SJCRH30 (cell line): ENCODE measurements at regions not wholly inside any gene's neighbourhood (a gene's known extent, or its start where the extent isn't known, plus 50 kb on each side); places are given as distances from the start of the nearest gene placed in this dataset.

Experiments used
- DNase-seq, 2 experiments: peaks; one replicate each; pipeline ENCODE4 v3.0.0-alpha.2; 2015 to 2020
- H3K27ac ChIP-seq: fragments of 250-450 bp; sonication (Bioruptor Pico); 2 replicates; pipeline ENCODE4 v1.5.1; 2020; ENCODE audit warnings: mild to moderate bottlenecking, moderate library complexity
- H3K27me3 ChIP-seq: fragments of 250-450 bp; sonication (Bioruptor Pico); 2 replicates; pipeline ENCODE4 v1.5.1; 2020; ENCODE audit warnings: mild to moderate bottlenecking, moderate library complexity
- H3K36me3 ChIP-seq: fragments of 250-450 bp; sonication (Bioruptor Pico); 2 replicates; pipeline ENCODE4 v1.5.1; 2020; ENCODE audit warnings: mild to moderate bottlenecking, moderate library complexity
- H3K4me1 ChIP-seq: fragments of 250-450 bp; sonication (Bioruptor Pico); 2 replicates; pipeline ENCODE4 v1.5.1; 2020; ENCODE audit warnings: mild to moderate bottlenecking, moderate library complexity
- H3K4me3 ChIP-seq: fragments of 250-450 bp; sonication (Bioruptor Pico); 2 replicates; pipeline ENCODE4 v1.5.1; 2020; ENCODE audit warnings: mild to moderate bottlenecking, moderate library complexity
- H3K9me3 ChIP-seq: fragments of 250-450 bp; sonication (Bioruptor Pico); replicated peaks from 2 replicates; pipeline ENCODE4 v1.5.1; 2020; ENCODE audit warnings: mild to moderate bottlenecking, moderate library complexity

DNA sequence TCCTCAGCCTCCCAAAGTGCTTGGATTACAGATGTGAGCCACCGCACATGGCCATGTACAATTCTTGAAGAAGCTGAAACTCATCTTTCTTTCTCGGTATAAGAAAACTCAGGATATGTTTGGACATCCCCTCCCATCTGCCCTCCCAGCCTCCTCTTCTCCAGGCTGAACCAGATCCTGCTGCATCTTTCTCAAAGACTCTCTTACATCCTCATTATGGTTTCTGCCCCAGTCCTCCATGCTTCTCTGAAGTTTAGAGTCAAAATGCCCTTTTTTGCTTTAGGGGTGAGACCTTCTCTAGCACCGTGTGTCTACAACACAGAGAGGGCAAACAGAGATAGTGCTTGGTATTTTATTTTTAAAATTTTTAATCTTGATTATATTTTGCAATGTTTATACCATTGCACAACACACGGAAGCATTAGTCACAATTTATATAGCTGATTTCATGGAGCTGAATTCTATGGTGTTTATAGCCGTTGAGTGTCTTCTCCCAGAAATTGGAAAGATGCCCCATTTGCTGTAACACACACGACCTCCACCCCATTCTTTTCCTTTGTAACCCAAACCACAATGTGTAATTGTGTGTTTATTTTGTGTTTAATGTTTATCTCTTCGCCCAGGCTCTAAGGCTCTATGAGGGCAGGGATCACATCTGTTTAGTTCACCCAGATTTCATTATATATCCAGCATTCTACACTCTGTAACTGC is 206.0 kb upstream of the TNP1 start:
- H3K36me3 ChIP-seq, result no peaks in the 10 kb centered on the region
- H3K27ac ChIP-seq, result no peak overlapping the region
- peaks cover 7% of the 10 kb centered on the region; the same call in 1 of the 2 replicates for H3K4me1 ChIP-seq
- peak in 1 of 2 experiments; percentile 38 for DNase-seq
- H3K9me3 ChIP-seq, result no peaks in the 10 kb centered on the region
- H3K4me3 ChIP-seq, result no peak overlapping the region
- no peaks in the 10 kb centered on the region for H3K27me3 ChIP-seq

DNA sequence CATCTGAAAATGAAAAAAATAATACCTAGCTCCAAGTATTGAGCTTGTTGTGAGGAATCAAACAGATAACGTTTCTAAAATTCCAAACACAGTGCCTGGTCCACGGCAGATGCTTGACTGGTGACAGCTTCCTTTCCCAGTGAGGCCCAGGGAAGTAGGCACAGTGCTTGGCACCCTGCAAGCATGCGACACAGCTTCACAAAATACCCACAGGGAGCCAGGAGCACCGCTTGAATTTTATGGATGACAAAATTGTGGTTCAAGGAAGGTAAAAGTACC is 205.1 kb upstream of the TNP1 start:
- no peak overlapping the region for H3K4me3 ChIP-seq
- H3K27me3 ChIP-seq, result no peaks in the 10 kb centered on the region
- no peaks in the 10 kb centered on the region for H3K36me3 ChIP-seq
- no peaks in the 10 kb centered on the region for H3K9me3 ChIP-seq
- no peak for DNase-seq
- H3K27ac ChIP-seq, result no peak overlapping the region
- H3K4me1 ChIP-seq, result peaks cover 4% of the 10 kb centered on the region; the same call in 1 of the 2 replicates

DNA sequence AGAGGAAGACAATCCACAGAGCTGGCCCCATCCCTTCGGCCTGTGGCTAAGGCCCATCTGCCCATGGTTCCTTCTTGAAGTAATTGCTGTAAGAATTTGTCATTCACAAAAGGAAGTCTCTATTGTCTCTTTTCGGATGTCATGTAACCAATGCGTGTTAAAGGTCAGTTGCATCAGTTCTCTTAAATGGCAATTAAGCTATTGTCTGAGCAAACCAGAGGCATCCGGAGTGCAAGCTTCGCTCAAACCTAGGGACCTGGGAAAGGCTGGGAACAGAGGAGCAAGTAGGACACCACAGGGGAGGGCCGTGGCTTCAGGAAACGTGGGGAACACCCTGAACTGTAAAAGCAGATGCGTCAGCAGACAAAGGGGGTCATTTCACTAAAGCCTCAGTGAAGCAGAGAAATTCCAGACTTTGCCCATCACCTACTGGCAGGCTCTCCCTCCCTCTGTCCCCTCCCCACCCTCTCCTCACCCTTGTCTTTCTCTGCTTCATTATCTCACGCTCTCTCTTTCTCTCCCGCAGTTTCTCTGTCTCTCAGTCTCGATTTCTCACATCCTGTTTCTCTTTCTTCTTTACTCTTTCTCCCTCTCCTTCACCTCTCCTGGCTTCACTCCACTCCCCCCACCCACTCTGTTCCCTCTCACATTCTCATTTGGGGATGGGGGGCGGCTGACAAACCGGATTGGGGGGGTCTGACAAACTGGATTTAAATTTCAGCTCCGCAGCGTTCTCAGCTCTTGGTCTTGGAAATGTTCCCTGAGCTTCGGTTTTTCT is 204.6 kb upstream of the TNP1 start:
- no peak overlapping the region for H3K27ac ChIP-seq

DNA sequence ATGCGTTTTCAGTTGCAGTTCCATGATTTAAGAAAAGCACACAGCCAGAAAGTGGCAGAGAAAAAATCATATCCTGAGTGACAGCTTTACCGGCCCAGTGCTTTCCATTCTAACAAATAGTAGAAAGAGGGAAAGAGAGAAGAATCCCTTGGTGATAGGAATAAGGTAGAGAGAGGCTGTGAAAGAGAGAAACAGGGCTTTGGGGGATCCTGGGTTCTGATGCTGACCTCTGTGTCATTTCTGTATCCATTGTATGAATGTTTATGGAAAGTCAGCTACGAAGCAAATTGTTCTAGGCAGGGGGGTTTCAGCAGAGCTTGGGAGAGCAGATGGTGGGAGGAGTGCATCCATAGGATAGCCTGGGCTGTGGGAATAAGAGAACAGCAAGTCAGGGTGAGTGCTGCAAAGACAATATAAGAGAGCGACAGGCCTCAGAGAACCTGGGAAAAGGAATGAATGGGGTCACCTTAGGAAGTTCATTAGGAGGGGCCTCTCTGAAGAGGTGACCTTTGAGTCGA is 203.4 kb upstream of the TNP1 start:
- Histone ChIP-seq H3K4me1 (0 out of 2 replicates have a peak, but pooled peaks cover 2% of the 10 kb centered on the region), H3K4me3 (no peak overlapping the region), H3K27me3 (no peaks in the 10 kb centered on the region), H3K9me3 (no peaks in the 10 kb centered on the region), H3K27ac (no peak overlapping the region), H3K36me3 (no peaks in the 10 kb centered on the region)
- no peak for DNase-seq

More for the DNA sequence above, 204.6 kb upstream of the TNP1 start:
- no peaks in the 10 kb centered on the region for H3K36me3 ChIP-seq
- no peak overlapping the region for H3K4me3 ChIP-seq
- no peaks in the 10 kb centered on the region for H3K9me3 ChIP-seq
- no peaks in the 10 kb centered on the region for H3K27me3 ChIP-seq
- DNase-seq, result no peak
- H3K4me1 ChIP-seq, result 0 out of 2 replicates have a peak, but pooled peaks cover 2% of the 10 kb centered on the region

DNA sequence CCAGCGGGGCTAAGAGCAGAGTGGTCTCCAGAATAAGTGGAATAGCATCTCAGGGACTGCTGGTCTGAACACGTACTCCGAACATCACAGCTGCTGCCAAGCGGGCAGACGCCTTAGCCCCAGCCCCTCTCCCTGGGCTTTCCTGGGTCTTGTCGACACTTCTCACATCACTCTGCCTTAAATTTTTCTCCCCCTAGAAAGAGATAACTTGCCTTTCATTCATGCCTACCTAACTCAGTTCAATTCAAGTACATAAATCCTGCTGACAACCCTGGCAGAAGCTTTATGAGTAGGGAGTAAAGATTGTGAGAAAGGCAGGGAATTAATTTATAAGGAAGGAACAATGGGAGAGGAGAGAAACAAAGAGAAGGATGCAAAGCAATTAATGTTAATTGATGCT is 202.9 kb upstream of the TNP1 start:
- Histone ChIP-seq H3K4me1 (0 out of 2 replicates have a peak, but pooled peaks cover 2% of the 10 kb centered on the region), H3K36me3 (no peaks in the 10 kb centered on the region), H3K9me3 (no peaks in the 10 kb centered on the region), H3K27me3 (no peaks in the 10 kb centered on the region), H3K27ac (no peak overlapping the region), H3K4me3 (no peak overlapping the region)
- no peak for DNase-seq

DNA sequence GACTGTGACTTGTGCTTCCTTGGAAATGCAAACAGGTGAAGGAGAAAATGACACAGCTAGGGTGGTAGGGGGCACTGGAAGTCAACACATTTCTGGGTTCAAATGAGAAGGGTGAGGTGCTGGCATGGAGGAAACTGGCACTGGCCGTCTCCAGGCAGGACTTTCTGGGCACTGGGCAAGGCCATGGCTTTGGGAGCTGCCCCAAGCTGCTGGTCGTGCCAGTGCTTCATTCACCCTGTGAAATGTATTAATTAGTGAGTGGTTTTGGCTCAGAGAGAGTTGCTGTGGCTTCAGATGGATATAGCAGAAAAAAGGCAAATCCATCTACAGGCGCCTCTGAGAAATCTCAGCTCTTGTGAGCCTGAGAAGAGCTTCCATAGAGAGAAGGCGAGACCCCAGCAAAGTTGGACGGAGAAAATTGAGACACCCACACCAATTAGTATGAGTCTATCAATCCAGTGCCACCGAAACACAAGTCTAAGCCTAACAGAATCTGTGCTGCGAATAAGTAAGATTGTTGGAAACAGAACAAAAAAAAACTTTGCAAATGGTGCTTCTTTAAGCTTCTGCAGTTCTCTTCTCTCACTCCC is 202.1 kb upstream of the TNP1 start:
- Histone ChIP-seq H3K36me3 (no peaks in the 10 kb centered on the region), H3K4me3 (no peak overlapping the region), H3K27ac (no peak overlapping the region), H3K9me3 (no peaks in the 10 kb centered on the region), H3K27me3 (no peaks in the 10 kb centered on the region), H3K4me1 (0 out of 2 replicates have a peak, but pooled peaks cover 2% of the 10 kb centered on the region)
- DNase-seq, result no peak

DNA sequence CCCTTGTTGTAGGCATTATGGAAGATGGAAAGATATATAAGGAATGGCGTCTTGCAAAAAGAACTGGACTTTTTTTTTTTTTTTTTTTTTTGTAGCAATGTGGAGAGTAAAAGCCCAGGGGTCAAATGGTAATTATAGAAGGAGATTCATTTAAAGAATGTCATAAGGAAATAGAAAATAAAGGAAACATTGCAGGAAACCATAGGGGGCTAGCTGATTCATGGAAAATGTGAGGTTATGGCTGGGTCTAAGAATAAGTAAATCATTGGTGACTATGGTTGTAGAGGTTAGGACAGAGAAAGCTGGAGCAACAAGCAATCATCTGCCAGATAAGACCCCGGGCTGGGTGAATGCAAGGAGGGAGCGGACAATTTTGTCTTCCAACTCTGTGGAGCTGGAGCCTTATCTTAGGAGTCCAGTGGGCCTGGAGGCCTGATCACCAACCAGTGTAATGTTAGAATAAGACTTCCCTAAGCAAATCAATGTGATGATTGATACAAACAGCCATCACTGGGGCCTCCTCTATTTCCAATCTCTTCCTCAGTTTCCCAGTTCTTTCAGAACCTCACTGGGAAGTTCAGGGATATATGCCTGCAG is 201.2 kb upstream of the TNP1 start:
- Histone ChIP-seq H3K27me3 (no peaks in the 10 kb centered on the region), H3K27ac (no peak overlapping the region), H3K4me1 (0 out of 2 replicates have a peak, but pooled peaks cover 1% of the 10 kb centered on the region), H3K4me3 (no peak overlapping the region), H3K36me3 (no peaks in the 10 kb centered on the region), H3K9me3 (no peaks in the 10 kb centered on the region)
- DNase-seq, result no peak

DNA sequence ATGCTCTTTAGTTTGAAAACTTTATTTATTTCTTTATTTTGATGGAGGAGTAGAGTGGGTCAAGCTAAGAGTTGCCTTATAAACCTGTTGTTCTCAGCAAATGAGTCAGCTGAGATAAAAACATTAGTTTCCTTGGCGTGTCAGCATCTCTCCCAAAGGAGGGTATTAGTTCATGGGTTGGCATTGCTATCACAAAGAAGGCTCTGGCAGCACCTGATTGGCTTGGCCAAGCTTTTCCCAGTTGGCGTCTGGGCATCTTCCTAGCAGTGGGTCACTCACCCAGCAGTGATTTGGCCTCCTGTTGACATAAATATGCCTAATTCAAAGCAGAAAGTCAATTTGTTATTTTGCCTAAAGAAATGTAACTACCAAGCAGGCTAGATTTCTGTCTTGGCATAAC is 200.7 kb upstream of the TNP1 start:
- H3K27ac ChIP-seq, result no peak overlapping the region
- no peaks in the 10 kb centered on the region for H3K27me3 ChIP-seq
- DNase-seq, result no peak
- no peaks in the 10 kb centered on the region for H3K9me3 ChIP-seq
- H3K4me1 ChIP-seq, result no peaks in the 10 kb centered on the region
- no peak overlapping the region for H3K4me3 ChIP-seq
- H3K36me3 ChIP-seq, result no peaks in the 10 kb centered on the region

DNA sequence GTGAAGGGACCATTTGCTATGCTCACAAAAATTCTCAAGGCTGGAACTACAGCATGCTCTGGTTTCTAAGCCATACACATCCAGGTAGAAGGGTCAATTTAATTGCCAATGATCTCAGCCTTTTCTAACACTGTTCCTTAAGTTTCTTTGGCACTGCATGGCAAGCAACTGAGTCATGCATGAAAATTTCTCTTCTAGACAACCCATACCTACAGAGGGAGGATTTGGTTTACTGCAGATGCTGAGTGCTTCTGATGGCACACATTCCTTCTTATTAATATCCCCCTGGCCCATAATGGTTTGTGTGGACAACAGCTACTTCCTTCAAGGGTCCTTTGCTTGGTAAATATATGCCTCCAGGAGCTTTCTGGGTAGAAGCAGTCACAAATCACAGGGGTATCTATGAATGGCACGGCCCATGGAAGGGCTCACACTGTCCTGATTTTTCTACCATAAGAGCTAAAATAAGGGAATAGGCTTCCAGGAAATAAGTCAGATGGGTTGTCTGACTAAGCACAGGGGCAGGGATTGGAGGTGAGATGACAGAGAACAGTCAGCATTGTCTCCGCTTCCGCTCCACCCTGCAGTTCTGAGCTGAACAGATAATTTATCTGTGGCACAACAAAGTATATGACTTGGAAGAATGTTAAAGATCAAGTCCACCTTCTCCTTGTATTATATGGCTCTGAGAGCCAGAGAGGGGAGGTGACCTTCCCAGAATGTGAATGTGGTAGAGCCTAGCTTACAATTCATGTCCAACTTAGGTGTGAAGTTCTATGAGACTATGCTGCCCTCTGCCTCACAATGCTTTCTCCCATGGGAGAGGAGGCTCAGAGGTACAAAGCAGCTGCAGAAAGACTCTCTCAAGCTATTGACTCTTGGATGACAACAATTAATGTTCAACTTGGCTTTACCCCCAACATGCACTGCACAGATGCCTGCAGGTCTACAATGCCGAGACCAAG is 199.2 kb upstream of the TNP1 start:
- DNase-seq, result no peak
- Histone ChIP-seq H3K36me3 (no peaks in the 10 kb centered on the region), H3K4me3 (no peak overlapping the region), H3K4me1 (no peaks in the 10 kb centered on the region), H3K9me3 (no peaks in the 10 kb centered on the region), H3K27ac (no peak overlapping the region), H3K27me3 (no peaks in the 10 kb centered on the region)

DNA sequence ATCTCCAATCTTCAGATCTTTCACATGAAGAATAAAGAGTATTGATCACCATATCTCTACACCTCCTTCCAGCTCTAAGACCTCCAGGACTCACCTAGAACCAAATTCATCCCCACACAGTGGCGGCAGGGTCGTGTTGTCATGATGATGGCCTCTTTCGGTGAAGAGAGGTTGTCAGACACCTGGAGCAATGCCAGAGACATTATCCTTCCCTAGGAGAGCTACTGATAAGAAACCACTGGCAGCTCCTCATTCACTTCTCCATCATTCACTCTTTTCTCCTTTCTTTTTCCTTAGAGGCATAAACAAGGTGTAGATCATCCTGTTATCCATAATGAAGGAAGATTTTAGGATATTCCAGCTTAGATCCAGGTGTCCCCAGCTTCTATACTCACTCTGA is 197.9 kb upstream of the TNP1 start:
- Histone ChIP-seq H3K9me3 (no peaks in the 10 kb centered on the region), H3K36me3 (no peaks in the 10 kb centered on the region), H3K4me3 (no peak overlapping the region), H3K4me1 (no peaks in the 10 kb centered on the region), H3K27me3 (no peaks in the 10 kb centered on the region), H3K27ac (no peak overlapping the region)
- DNase-seq, result no peak

DNA sequence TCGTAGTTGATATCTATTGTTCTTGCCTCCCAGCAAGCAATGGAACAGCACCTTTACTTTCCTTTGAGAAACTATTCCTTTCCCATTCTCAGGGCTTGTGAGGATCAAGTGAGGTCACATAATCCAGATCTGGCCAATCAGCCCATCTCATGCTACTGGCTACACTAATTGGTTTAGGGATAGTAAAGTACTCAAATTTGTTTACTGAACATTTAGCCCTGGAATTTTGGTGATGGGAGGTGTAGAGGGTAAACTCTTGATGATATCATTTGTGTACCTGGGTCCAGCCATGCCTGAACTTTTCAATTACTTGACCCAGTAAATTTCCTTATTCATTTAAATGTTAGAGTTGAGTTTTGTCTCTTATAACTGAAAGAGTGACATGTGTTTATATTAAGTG is 195.8 kb upstream of the TNP1 start:
- H3K4me1 ChIP-seq, result no peaks in the 10 kb centered on the region
- no peak overlapping the region for H3K27ac ChIP-seq
- H3K27me3 ChIP-seq, result no peaks in the 10 kb centered on the region
- no peak overlapping the region for H3K4me3 ChIP-seq
- no peaks in the 10 kb centered on the region for H3K36me3 ChIP-seq
- no peaks in the 10 kb centered on the region for H3K9me3 ChIP-seq
- no peak for DNase-seq

DNA sequence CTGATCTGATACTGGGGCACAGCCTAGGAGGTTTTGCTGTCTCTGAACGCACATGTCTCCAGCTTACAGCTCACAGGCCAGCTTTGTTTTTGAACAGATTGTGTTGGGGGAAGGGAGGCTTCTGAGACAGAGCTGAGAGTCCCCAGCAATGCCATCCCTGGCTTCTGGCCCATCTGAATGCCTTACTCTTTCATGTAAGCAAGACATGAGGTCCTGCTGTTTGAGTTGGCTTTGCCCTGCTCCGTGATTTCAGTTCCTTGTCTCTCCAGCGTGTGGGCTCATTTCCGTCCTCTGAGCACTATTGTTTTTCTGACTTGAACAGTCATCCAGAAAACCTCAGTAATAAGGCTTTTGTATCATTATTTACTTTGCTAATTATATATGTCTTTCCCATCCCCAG is 194.9 kb upstream of the TNP1 start:
- Histone ChIP-seq H3K9me3 (no peaks in the 10 kb centered on the region), H3K4me3 (no peak overlapping the region), H3K27me3 (no peaks in the 10 kb centered on the region), H3K27ac (no peak overlapping the region), H3K4me1 (no peaks in the 10 kb centered on the region), H3K36me3 (no peaks in the 10 kb centered on the region)
- no peak for DNase-seq

DNA sequence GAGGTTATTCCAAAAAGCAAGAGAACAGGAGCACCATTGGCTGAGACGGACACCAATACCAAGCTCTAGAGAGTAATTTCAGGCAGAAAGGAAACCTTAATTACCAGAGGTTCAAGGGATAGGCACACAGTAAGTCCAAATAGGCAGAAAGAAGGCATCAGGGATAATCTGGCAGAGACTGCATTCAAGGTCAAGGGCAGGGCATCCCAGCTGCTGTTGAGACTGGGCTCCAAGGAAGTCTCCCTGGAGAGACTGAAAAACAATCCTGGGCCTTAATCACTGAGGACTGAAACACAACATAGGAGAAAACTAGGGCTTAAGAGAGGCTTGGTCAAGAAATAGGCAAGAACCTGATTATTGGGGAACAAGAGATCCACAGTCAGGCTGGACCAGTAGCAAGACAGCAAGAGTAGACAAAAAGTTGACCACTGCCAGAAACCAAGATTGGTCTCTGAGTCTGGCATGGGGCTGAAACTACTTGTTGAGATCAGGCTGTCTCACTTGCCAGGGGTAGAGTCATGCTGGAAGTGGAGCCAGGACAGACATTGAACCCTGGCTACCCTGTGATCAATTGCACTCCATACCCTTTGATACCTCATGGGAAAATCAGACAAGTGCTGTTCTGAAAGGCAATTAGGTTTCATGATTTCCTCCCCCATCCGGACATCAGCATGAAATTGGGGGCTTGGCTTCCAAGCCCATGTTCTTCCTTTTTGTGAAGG is 193.2 kb upstream of the TNP1 start:
- Histone ChIP-seq H3K4me3 (no peak overlapping the region), H3K9me3 (no peaks in the 10 kb centered on the region), H3K4me1 (no peaks in the 10 kb centered on the region), H3K27me3 (no peaks in the 10 kb centered on the region), H3K27ac (no peak overlapping the region), H3K36me3 (no peaks in the 10 kb centered on the region)
- DNase-seq, result no peak

DNA sequence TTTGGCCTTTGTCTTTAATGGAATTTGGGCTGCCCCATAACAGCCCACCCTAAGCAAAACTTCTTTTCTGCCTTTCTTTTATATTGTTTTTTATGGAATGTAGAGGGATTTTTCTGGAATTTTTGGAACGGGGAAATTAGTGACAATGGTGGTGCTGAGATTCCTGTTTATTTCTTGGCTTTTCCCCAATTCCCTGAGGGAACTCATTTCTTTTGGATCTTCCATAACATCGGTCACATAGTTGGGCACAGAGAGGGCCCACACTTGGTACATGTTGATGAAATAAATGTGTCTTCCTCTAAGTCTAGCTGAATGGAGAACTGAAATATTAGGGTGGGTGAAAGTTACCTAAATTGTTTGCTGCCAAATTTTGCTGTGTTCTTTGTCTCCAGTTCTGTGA is 191.6 kb upstream of the TNP1 start:
- DNase-seq, result no peak
- H3K27me3 ChIP-seq, result no peaks in the 10 kb centered on the region
- no peak overlapping the region for H3K27ac ChIP-seq
- H3K9me3 ChIP-seq, result no peaks in the 10 kb centered on the region
- H3K36me3 ChIP-seq, result no peaks in the 10 kb centered on the region
- no peaks in the 10 kb centered on the region for H3K4me1 ChIP-seq
- no peak overlapping the region for H3K4me3 ChIP-seq
